ENCODE measurements at regions not wholly inside any gene's neighbourhood (a gene's known extent, or its start where the extent isn't known, plus 50 kb on each side); places are given as distances from the start of the nearest gene placed in this dataset.

- TF ChIP-seq POLR2A (IDR thresholded peaks at IDR 0.05) = no peak
- no peak for TF ChIP-seq EP300 (IDR thresholded peaks at IDR 0.05)
- TF ChIP-seq CTCF (IDR thresholded peaks at IDR 0.05) = no peak
These were observed 574.7 kb upstream of the ID2 start for GRCh38 chr2:8107150-8107549.
